ENCODE measurements at regions not wholly inside any gene's neighbourhood (a gene's known extent, or its start where the extent isn't known, plus 50 kb on each side); places are given as distances from the start of the nearest gene placed in this dataset.
"Not testable (repeated sequence)": the region's sequence is repeated elsewhere in the genome, so short reads cannot be mapped to it uniquely, and the experiment has no call there.

DNA sequence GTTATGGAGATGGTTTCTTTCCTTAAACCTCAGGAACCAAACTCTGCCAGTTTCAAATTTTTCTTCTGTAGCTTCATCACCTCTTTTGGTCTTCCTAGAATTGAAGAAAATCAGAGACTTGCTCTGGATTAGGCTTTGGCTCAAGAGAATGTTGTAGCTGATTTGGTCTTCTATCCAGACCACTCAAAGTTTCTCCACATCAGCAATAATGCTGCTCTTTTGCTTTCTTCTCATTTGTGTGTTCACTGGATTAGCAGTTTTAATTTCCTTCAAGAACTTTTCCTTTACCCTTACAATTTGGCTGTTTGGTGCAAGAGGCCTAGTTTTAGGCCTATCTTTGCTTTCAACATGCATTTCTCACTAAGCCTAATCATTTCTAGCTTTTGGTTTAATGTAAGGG is 78.1 kb upstream of the PLCB4 start:
- H3K4me3 ChIP-seq (ENCODE audit: low read length), result no peak overlapping the region
- no peak overlapping the region for H3K27ac ChIP-seq (ENCODE audit: low read length)
- no peaks in the 10 kb centered on the region for H3K4me1 ChIP-seq (ENCODE audit: control insufficient read depth, insufficient read depth, low read length)
- H3K36me3 ChIP-seq (ENCODE audit: control insufficient read depth, insufficient read depth, low read length), result no peaks in the 10 kb centered on the region
- no peaks in the 10 kb centered on the region for H3K27me3 ChIP-seq (ENCODE audit: control insufficient read depth, insufficient read depth, low read length)
- H3K9me3 ChIP-seq (ENCODE audit: control insufficient read depth, low read depth, low read length), result no peaks in the 10 kb centered on the region
- no peak for DNase-seq

DNA sequence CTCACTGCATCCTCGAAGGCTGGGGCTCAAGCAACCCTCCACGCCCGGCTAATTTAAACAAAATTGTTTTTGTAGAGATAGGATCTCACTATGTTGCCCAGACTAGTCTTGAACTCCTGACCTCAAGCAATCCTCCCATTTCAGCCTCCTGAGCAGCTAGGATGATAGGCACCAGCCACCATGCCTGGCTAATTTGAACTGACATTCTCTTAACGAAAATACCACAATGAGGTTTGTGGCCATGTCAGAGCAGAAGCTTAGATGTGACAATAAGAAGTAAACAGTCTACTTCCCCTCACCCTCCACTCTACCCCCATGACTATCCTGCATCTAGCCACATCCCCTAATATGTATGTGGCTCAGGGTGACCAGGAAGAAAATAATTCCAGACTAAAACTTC is 74.8 kb upstream of the PLCB4 start:
- no CpG with 5 or more reads among the region's 4 CpGs for WGBS (ENCODE audit: insufficient coverage, low lambda C conversion rate)

DNA sequence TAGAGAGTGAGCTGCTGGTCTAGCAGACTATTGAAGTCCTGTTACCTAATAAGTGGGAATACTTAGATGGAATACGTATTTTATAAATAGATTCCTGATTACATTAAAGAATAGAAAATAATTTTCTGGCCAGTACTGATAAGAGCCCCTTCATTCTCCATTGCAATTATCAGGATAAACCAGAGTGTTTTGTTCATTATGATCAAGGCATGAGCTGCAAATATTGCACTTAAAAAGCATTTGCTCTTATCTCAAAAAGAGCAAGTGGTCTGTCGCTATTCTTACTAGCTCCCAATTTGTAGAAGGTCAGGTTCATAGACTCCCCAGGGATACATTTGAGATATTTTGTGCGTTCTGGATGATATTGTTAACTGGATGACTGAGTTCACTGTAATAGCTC is 73.1 kb upstream of the PLCB4 start:
- DNase-seq, result no peak
- H3K4me1 ChIP-seq (ENCODE audit: control insufficient read depth, insufficient read depth, low read length), result no peaks in the 10 kb centered on the region
- no CpG with 5 or more reads among the region's 3 CpGs for WGBS (ENCODE audit: insufficient coverage, low lambda C conversion rate)
- H3K27me3 ChIP-seq (ENCODE audit: control insufficient read depth, insufficient read depth, low read length), result no peaks in the 10 kb centered on the region
- no peaks in the 10 kb centered on the region for H3K36me3 ChIP-seq (ENCODE audit: control insufficient read depth, insufficient read depth, low read length)
- no peaks in the 10 kb centered on the region for H3K9me3 ChIP-seq (ENCODE audit: control insufficient read depth, low read depth, low read length)
- H3K27ac ChIP-seq (ENCODE audit: low read length), result no peak overlapping the region
- H3K4me3 ChIP-seq (ENCODE audit: low read length), result no peak overlapping the region

More for the DNA sequence above, 74.8 kb upstream of the PLCB4 start:
- H3K4me1 ChIP-seq (ENCODE audit: control insufficient read depth, insufficient read depth, low read length), result no peaks in the 10 kb centered on the region
- no peak overlapping the region for H3K4me3 ChIP-seq (ENCODE audit: low read length)
- H3K27ac ChIP-seq (ENCODE audit: low read length), result no peak overlapping the region
- H3K9me3 ChIP-seq (ENCODE audit: control insufficient read depth, low read depth, low read length), result no peaks in the 10 kb centered on the region
- H3K27me3 ChIP-seq (ENCODE audit: control insufficient read depth, insufficient read depth, low read length), result no peaks in the 10 kb centered on the region
- peak in 1 of 2 donors; percentile 5 for DNase-seq
- H3K36me3 ChIP-seq (ENCODE audit: control insufficient read depth, insufficient read depth, low read length), result no peaks in the 10 kb centered on the region

DNA sequence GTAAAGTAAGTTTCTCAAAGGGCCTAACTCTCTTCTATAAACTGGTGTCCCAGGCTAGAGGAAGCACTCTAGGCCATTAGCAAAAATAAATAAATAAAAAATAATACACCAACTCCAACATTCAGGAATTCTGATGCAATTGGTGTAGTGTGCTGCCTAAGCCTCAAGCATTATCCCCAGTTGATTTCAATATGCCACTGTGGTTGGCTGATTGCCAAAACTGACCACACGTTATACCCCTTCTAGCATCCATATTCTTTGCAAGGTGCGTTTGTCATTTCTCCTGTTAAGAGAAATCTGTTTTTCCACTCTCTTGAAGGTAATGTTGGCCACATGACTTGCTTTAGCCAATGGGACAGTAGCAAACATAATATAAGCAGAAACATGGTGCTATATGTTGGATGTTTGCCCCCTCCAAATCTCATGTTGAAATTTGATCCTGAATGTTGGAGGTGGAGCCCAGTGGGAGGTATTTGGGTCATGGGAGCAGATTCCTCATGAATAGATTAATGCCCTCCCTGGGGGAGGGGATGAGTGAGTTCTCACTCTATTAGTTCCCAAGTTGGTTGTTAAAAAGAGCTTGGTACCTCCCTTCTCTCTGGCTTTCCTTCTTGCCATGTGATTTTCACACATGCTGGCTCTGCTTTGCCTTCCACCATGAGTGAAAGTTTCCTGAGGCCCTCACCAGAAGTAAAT is 71.9 kb upstream of the PLCB4 start:
- Histone ChIP-seq H3K27me3 (ENCODE audit: control insufficient read depth, insufficient read depth, low read length) (no peaks in the 10 kb centered on the region), H3K36me3 (ENCODE audit: control insufficient read depth, insufficient read depth, low read length) (no peaks in the 10 kb centered on the region), H3K4me3 (ENCODE audit: low read length) (no peak overlapping the region), H3K9me3 (ENCODE audit: control insufficient read depth, low read depth, low read length) (no peaks in the 10 kb centered on the region), H3K4me1 (ENCODE audit: control insufficient read depth, insufficient read depth, low read length) (no peaks in the 10 kb centered on the region), H3K27ac (ENCODE audit: low read length) (no peak overlapping the region)
- DNase-seq, result no peak
- WGBS (ENCODE audit: insufficient coverage, low lambda C conversion rate), result no CpG with 5 or more reads among the region's 2 CpGs

DNA sequence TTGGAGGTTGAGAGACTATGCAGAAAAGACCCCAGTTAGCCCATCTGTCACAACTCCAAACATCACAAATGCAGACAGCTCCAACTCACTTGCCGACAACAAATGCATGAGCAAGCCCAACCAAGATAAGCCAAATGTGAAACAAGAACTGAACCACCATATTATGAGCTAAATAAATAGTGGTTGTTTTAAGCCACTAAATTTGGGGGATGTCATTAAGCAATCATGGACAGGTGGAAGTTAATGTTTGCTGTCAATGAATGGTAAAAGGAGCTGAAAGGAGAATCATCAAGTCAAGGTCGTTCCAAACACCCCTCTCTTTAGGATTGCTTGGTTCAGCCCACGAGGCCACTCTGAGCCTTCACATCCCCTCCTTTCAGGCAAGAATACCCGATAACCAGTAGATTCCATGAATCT is 71.2 kb upstream of the PLCB4 start:
- H3K4me1 ChIP-seq (ENCODE audit: control insufficient read depth, insufficient read depth, low read length), result no peaks in the 10 kb centered on the region
- no peaks in the 10 kb centered on the region for H3K27me3 ChIP-seq (ENCODE audit: control insufficient read depth, insufficient read depth, low read length)
- no peak overlapping the region for H3K4me3 ChIP-seq (ENCODE audit: low read length)
- WGBS (ENCODE audit: insufficient coverage, low lambda C conversion rate), result no CpG with 5 or more reads among the region's 4 CpGs
- DNase-seq, result no peak
- H3K27ac ChIP-seq (ENCODE audit: low read length), result no peak overlapping the region
- H3K36me3 ChIP-seq (ENCODE audit: control insufficient read depth, insufficient read depth, low read length), result no peaks in the 10 kb centered on the region
- H3K9me3 ChIP-seq (ENCODE audit: control insufficient read depth, low read depth, low read length), result no peaks in the 10 kb centered on the region

DNA sequence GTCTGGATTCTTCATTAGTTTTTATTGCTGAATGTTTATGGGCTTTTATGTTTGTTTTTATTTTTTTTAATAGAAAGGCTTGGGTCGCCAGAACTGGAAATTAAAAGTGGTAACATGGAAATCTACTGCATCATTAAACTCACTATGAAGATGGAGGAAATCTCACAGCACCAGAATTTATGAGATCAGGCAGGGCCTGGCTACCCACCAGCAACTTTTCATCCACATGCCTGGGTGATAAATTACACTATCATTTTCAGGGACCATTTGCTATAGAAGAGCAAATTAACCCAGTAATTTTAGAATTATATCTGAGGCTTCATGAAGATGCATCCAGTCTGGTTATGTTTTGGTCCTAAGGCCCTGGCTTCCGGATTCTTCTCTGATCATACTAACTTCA is 57.8 kb upstream of the PLCB4 start:
- no peaks in the 10 kb centered on the region for H3K9me3 ChIP-seq (ENCODE audit: control insufficient read depth, low read depth, low read length)
- H3K4me3 ChIP-seq (ENCODE audit: low read length), result no peak overlapping the region
- WGBS (ENCODE audit: insufficient coverage, low lambda C conversion rate), result 80% methylated on average over 1 of the region's 2 CpGs
- no peaks in the 10 kb centered on the region for H3K36me3 ChIP-seq (ENCODE audit: control insufficient read depth, insufficient read depth, low read length)
- H3K27me3 ChIP-seq (ENCODE audit: control insufficient read depth, insufficient read depth, low read length), result no peaks in the 10 kb centered on the region
- H3K27ac ChIP-seq (ENCODE audit: low read length), result no peak overlapping the region
- no peak for DNase-seq
- H3K4me1 ChIP-seq (ENCODE audit: control insufficient read depth, insufficient read depth, low read length), result no peaks in the 10 kb centered on the region

DNA sequence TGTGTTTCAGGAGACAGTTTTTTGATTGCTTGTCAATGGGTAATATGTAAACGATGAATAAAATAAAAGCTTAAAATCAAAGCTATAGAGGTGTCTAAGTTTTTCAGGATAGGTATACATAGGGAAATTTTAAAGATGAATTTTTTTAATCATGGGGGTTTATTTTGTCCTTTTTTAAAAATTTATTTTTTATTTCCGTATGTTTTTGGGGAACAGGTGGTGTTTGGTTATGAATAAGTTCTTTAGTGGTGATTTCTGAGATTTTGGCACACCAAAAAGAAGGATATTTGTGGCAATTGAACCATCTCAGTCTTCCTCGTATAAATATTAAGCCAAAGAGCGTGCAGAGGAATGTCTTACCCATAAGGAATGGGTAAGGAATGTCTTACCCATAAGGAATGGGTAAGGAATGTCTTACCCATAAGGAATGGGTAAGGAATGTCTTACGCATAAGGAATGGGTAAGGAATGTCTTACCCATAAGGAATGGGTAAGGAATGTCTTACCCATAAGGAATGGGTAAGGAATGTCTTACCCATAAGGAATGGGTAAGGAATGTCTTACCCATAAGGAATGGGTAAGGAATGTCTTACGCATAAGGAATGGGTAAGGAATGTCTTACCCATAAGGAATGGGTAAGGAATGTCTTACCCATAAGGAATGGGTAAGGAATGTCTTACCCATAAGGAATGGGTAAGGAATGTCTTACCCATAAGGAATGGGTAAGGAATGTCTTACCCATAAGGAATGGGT is 53.5 kb upstream of the PLCB4 start:
- WGBS (ENCODE audit: insufficient coverage, low lambda C conversion rate), result 100% methylated on average over 2 of the region's 6 CpGs
- H3K9me3 ChIP-seq (ENCODE audit: control insufficient read depth, low read depth, low read length); H3K4me3 ChIP-seq (ENCODE audit: low read length); H3K27me3 ChIP-seq (ENCODE audit: control insufficient read depth, insufficient read depth, low read length); DNase-seq; H3K27ac ChIP-seq (ENCODE audit: low read length); H3K36me3 ChIP-seq (ENCODE audit: control insufficient read depth, insufficient read depth, low read length); H3K4me1 ChIP-seq (ENCODE audit: control insufficient read depth, insufficient read depth, low read length): not testable (repeated sequence)

DNA sequence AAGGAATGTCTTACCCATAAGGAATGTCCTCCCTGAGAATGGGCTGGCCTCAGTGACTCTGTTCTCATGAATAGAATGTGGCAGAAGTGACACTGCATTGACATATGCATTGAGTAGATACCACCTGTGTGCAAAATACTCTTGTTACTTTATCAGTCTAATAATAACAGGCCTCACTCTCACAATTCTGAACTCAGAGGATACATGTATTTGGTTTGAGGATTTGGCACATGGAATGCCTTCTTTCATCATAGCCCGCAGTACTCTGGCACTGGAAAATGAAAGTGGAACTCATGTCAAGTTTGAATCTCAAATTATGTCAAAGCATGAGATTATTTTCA is 52.9 kb upstream of the PLCB4 start:
- no peak overlapping the region for H3K27ac ChIP-seq (ENCODE audit: low read length)
- no peak for DNase-seq
- no peaks in the 10 kb centered on the region for H3K27me3 ChIP-seq (ENCODE audit: control insufficient read depth, insufficient read depth, low read length)
- no peaks in the 10 kb centered on the region for H3K4me1 ChIP-seq (ENCODE audit: control insufficient read depth, insufficient read depth, low read length)
- H3K4me3 ChIP-seq (ENCODE audit: low read length), result no peak overlapping the region
- no CpG with 5 or more reads among the region's 1 CpG for WGBS (ENCODE audit: insufficient coverage, low lambda C conversion rate)
- H3K9me3 ChIP-seq (ENCODE audit: control insufficient read depth, low read depth, low read length), result no peaks in the 10 kb centered on the region
- H3K36me3 ChIP-seq (ENCODE audit: control insufficient read depth, insufficient read depth, low read length), result no peaks in the 10 kb centered on the region

DNA sequence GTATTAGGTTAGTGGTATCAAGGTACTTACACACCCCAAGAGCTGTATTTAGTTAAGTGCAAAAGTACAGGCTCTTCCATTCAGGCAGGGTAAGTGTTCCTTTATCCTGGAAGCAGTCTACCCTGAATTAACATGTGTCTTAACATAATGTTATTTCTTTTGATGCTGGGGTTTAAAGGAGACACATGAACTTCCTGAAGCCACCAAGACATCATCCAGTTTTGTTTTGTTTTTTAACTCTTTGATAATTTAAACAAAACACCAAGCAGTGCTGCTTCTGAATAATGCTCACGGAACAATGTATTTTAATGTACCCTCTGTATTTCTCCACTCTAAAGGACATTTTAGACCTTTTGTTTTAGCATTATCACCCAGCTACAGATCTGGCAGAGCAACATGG is 50.5 kb upstream of the PLCB4 start:
- Histone ChIP-seq H3K4me1 (ENCODE audit: control insufficient read depth, insufficient read depth, low read length) (no peaks in the 10 kb centered on the region), H3K27ac (ENCODE audit: low read length) (no peak overlapping the region), H3K9me3 (ENCODE audit: control insufficient read depth, low read depth, low read length) (no peaks in the 10 kb centered on the region), H3K36me3 (ENCODE audit: control insufficient read depth, insufficient read depth, low read length) (no peaks in the 10 kb centered on the region), H3K27me3 (ENCODE audit: control insufficient read depth, insufficient read depth, low read length) (no peaks in the 10 kb centered on the region), H3K4me3 (ENCODE audit: low read length) (no peak overlapping the region)
- 100% methylated on average over 1 of the region's 1 CpG for WGBS (ENCODE audit: insufficient coverage, low lambda C conversion rate)
- DNase-seq, result no peak
